RWPE2 (cell line): ENCODE measurements at regions not wholly inside any gene's neighbourhood (a gene's known extent, or its start where the extent isn't known, plus 50 kb on each side); places are given as distances from the start of the nearest gene placed in this dataset.
"Not testable (repeated sequence)": the region's sequence is repeated elsewhere in the genome, so short reads cannot be mapped to it uniquely, and the experiment has no call there.

Source experiments
- ATAC-seq: fragments of 200-7000 bp; cut with Tn5 transposase; 3 replicates; pipeline ENCODE4 v1.9.1; 2021; ENCODE audit warnings: low read depth
- DNase-seq: peaks from one replicate; pipeline ENCODE4 v3.0.0-alpha.2; 2020; ENCODE audit warnings: low spot score
- H3K27ac ChIP-seq: fragments of 450-650 bp; 2 replicates; pipeline ENCODE4 v1.5.1; 2017; ENCODE audit warnings: mild to moderate bottlenecking; ENCODE audit not compliant: poor library complexity, severe bottlenecking
- H3K27me3 ChIP-seq: fragments of 250-450 bp; sonication (Bioruptor Pico); 2 replicates; pipeline ENCODE4 v1.5.1; 2021; ENCODE audit warnings: mild to moderate bottlenecking, moderate library complexity; ENCODE audit not compliant: insufficient read depth, poor library complexity, severe bottlenecking
- H3K36me3 ChIP-seq: fragments of 250-450 bp; sonication (Bioruptor Pico); 2 replicates; pipeline ENCODE4 v1.5.1; 2020; ENCODE audit warnings: low read depth, mild to moderate bottlenecking, moderate library complexity
- H3K4me1 ChIP-seq: fragments of 250-450 bp; sonication (Bioruptor Pico); 2 replicates; pipeline ENCODE4 v1.5.1; 2021; ENCODE audit warnings: mild to moderate bottlenecking, moderate library complexity; ENCODE audit not compliant: insufficient read depth, poor library complexity, severe bottlenecking
- H3K4me3 ChIP-seq: fragments of 250-450 bp; sonication (Bioruptor Pico); 2 replicates; pipeline ENCODE4 v1.5.1; 2021; ENCODE audit warnings: mild to moderate bottlenecking, moderate library complexity; ENCODE audit not compliant: severe bottlenecking
- H3K9me3 ChIP-seq: fragments of 250-450 bp; sonication (Bioruptor Pico); 2 replicates; pipeline ENCODE4 v1.5.1; 2021; ENCODE audit warnings: mild to moderate bottlenecking, moderate library complexity; ENCODE audit not compliant: severe bottlenecking
- TF ChIP-seq, protein P1 (sequence below): fragments of 450-650 bp; IDR thresholded peaks from one replicate; pipeline ENCODE4 v1.5.1; 2017; ENCODE audit warnings: mild to moderate bottlenecking, moderate library complexity; ENCODE audit not compliant: poor library complexity, severe bottlenecking

DNA sequence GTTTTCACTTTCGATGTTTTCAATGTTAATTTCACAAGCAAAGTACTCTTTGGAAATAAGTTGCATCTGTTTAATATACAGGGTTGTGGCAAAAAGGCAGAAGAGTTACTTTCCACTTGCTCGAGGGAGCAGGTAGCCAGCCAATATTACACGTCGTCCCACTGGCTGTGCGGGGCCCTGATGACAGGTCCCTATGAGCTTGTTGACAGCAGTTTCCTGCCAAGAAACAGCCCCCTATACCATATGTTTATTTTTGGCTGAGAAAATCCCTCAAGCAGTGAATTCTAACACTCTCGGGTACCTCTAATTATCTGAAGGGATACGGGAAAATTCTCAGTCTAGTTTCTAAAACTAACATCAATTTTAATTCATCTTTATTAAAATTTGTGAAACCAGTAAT, 116.8 kb upstream of the SGO1 start:
- Histone ChIP-seq H3K4me1 (no peaks in the 10 kb centered on the region), H3K27me3 (no peaks in the 10 kb centered on the region), H3K36me3 (no peaks in the 10 kb centered on the region), H3K4me3 (no peak overlapping the region), H3K27ac (no peak overlapping the region), H3K9me3 (no peaks in the 10 kb centered on the region)
- ATAC-seq (no peak), DNase-seq (no peak)
- TF ChIP-seq, protein P1, sequence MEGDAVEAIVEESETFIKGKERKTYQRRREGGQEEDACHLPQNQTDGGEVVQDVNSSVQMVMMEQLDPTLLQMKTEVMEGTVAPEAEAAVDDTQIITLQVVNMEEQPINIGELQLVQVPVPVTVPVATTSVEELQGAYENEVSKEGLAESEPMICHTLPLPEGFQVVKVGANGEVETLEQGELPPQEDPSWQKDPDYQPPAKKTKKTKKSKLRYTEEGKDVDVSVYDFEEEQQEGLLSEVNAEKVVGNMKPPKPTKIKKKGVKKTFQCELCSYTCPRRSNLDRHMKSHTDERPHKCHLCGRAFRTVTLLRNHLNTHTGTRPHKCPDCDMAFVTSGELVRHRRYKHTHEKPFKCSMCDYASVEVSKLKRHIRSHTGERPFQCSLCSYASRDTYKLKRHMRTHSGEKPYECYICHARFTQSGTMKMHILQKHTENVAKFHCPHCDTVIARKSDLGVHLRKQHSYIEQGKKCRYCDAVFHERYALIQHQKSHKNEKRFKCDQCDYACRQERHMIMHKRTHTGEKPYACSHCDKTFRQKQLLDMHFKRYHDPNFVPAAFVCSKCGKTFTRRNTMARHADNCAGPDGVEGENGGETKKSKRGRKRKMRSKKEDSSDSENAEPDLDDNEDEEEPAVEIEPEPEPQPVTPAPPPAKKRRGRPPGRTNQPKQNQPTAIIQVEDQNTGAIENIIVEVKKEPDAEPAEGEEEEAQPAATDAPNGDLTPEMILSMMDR: no peak

DNA sequence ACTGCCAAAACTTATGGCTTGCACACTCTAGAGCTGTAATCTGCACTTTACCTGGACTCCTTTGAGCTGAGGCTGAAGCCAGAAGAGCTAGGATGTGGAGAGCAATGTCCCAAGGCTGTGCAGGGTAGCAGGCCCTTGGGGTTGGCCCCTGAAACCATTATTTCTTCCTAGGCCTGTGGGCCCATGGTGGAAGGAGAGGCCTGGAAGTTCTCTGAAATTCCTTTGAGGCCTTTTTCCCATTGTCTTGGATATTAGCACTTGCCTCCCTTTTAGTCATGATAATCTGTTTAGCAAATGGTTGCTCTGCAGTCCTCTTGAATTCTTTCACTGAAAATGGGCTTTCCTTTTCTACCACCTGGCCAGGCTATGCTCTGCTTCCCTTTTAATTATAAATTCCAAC, 102.0 kb upstream of the SGO1 start:
- Histone ChIP-seq H3K27ac (no peak overlapping the region), H3K4me3 (no peak overlapping the region), H3K9me3 (no peaks in the 10 kb centered on the region), H3K36me3 (no peaks in the 10 kb centered on the region), H3K4me1 (no peaks in the 10 kb centered on the region), H3K27me3 (no peaks in the 10 kb centered on the region)
- ATAC-seq (no peak), DNase-seq (no peak)
- TF ChIP-seq, protein P1: no peak

DNA sequence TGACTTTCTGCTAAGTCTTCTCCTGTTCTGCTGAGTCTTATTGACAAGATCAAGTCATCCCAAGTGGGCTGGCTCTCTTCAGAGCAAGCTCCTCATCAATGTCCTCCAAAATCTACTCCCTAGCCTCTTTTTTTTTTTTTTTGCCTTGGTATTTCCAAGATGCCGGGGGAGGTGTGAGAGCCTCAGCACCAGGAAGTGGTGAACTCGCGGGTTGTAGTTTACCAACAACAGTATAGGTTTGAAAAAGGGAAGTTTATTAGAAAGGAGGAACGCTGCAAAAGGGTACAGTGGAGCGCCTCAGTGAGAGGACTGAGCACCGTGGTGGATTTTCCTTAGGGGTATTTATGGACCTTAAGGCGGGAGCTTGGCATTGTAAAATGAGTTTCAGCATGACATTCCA, 94.3 kb upstream of the SGO1 start:
- Histone ChIP-seq H3K27ac (no peak overlapping the region), H3K36me3 (no peaks in the 10 kb centered on the region), H3K4me1 (no peaks in the 10 kb centered on the region), H3K27me3 (no peaks in the 10 kb centered on the region), H3K4me3 (no peak overlapping the region), H3K9me3 (no peaks in the 10 kb centered on the region)
- TF ChIP-seq, protein P1: no peak
- DNase-seq (no peak), ATAC-seq (no peak)

DNA sequence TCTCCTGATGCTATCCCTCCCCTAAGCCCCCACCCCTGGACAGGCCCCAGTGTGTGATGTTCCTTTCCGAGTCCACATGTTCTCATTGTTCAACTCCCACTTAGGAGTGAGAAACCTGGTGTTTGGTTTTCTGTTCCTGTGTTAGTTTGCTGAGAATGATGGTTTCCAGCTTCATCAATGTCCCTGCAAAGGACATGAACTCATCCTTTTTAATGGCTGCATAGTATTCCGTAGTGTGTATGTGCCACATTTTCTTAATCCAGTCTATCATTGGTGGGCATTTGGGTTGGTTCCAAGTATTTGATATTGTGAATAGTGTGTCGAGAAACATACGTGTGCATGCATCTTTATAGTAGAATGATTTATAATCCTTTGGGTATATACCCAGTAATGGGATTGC, 80.0 kb upstream of the SGO1 start:
- not testable (repeated sequence) for H3K4me3 ChIP-seq, DNase-seq, ATAC-seq, H3K9me3 ChIP-seq, H3K27ac ChIP-seq, H3K36me3 ChIP-seq, H3K27me3 ChIP-seq, H3K4me1 ChIP-seq

DNA sequence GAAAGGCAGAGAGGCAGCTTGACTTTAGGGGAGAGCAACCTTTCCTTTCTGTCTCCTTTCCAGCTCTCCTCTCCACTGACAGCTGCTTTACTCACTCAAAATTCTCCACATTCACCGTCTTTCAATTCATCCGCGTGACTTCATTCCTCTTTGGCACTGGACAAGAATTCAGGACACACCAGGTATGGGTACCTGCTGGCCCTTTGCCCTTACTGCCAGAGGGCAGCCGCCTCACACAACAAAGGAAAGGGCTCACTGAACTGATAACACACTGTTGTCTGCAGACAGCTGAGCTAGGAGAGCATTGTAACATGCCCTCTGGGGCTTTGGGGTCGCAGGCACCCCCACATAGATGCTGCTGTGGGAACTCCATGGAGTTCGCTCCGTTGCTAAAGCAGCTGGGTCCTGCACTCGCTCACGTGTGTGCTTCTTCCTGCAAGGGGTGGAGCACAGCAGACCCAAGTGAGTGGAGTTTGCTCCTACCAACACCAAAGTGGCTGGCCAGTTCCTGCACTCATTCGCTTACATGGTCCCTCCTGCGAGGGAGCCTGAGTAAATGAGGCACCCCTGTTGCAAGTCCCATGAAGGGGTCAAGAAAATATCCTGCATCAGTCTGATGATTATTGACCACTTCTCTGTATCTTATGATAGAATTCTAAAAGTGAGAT, 79.0 kb upstream of the SGO1 start:
- DNase-seq: no peak
- Histone ChIP-seq H3K27ac (no peak overlapping the region), H3K9me3 (no peaks in the 10 kb centered on the region), H3K36me3 (no peaks in the 10 kb centered on the region), H3K27me3 (no peaks in the 10 kb centered on the region), H3K4me3 (no peak overlapping the region), H3K4me1 (no peaks in the 10 kb centered on the region)
- no peak for ATAC-seq
- TF ChIP-seq, protein P1: no peak
